HG03469 (cell line): ENCODE measurements at regions not wholly inside any gene's neighbourhood (a gene's known extent, or its start where the extent isn't known, plus 50 kb on each side); places are given as distances from the start of the nearest gene placed in this dataset.
"Not testable (repeated sequence)": the region's sequence is repeated elsewhere in the genome, so short reads cannot be mapped to it uniquely, and the experiment has no call there.

ENCODE experiments used
- ATAC-seq: cut with Tn5 transposase; IDR thresholded peaks from one replicate; pipeline ENCODE4 v1.9.1; 2021; ENCODE audit warnings: mild to moderate bottlenecking, moderate library complexity, moderate number of reproducible peaks; ENCODE audit not compliant: unreplicated experiment

DNA sequence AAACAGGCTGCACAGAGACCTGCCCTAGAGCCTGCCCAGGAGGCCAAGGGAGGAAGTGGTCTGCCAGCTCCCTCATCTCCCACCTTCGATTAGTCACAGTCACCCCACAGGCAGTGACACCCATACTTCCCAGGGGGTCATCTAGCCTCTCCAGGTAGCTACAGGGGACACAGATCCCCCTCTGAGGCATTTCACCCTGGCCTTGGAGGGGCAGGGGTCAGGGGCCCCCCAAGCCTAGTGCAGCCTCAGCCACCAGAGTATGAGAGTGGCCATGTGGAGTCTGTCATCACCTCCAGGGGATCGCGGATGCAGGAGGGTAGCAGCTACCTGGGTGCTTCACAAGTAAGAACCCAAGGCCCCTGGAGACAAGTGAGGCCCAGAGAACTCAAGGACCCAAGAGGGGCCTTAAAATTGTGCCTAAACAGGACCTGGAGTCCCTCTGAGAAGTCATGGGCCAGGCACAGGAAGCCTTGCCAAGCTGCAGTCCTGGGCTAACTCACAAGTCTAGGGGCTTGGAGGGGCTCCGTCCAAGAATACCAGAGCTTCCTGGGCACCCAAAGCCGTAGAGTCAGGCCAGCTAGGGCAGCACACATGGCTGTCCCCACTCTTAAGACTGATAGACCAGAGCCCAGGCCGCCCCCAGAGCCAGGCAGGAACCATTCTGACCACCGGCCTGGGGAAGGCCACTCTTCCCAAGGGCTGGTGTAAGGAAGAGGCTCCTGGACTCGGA, 354.3 kb upstream of the ID2 start:
- no peak for ATAC-seq

DNA sequence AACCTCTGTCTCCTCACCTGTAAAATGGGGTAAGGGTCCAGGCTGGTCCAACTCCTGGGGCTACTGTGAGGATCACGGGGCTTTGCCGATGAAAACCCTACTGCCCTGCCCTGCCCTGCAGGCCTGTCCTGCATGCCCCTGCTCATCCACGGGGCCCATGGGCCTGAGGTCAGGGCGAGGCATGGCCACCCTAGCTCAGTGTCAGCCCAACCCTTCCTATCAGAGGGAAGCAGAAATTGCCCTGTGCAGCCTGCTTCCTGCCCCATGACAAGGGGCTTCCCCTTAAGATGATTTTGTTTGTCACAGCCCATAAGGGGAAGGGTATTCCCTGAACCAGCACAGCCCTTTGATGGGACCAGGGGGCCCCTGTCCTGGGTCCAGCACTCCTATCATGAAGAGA, 353.6 kb upstream of the ID2 start:
- ATAC-seq: no peak

- no peak for ATAC-seq
Observed at GRCh38 chr2:8329660-8330622, 351.9 kb upstream of the ID2 start.

- ATAC-seq: no peak
Observed at GRCh38 chr2:8331068-8331467, 350.8 kb upstream of the ID2 start.

GRCh38 chr2:8332646-8333045, 349.2 kb upstream of the ID2 start:
- no peak for ATAC-seq

- no peak for ATAC-seq
Observed at GRCh38 chr2:8333177-8333831, 348.6 kb upstream of the ID2 start.

- not testable (repeated sequence) for ATAC-seq
Observed at GRCh38 chr2:8333832-8334187, 348.0 kb upstream of the ID2 start.

- no peak for ATAC-seq
Observed at GRCh38 chr2:8334866-8335325, 347.0 kb upstream of the ID2 start.

DNA sequence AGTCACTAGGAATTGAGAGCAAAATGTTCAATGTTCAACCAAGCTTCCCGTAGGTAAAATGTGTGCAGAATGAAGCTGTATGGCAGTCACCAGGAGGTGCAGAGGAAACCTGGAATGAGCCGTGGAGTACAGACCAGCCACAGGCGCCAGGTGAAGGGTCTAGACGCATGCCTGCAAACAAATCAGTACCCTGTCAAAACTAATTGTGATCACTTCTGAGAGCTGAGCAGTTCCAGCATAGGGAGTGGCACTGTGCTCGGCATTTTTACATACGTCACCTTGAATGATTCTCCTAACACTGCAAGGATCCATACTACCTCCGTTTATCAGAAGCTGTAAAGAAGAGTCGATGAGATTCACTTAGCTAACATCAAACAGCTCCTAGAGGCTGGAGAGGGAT, 346.1 kb upstream of the ID2 start:
- ATAC-seq: no peak

DNA sequence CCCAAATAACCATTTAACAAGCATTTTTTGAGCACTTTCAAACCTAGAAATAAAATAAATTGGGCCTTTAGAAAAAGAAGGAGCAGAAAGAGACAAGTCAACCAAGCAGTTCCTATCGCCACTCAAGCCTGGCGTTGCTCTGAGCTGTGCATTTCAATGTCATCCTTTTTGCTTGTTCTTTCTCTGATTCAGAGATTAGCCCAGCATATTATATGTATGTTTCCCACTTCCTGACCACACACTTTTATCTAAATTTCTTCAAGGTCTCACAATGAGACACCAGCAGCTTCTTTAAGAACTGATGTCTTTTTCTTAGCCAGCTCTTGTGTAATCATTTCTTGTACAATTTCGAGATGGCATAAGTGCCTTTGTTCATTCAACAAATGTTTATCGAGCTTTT, 344.5 kb upstream of the ID2 start:
- no peak for ATAC-seq

- ATAC-seq: no peak
Observed at GRCh38 chr2:8342407-8342806, 339.4 kb upstream of the ID2 start.

DNA sequence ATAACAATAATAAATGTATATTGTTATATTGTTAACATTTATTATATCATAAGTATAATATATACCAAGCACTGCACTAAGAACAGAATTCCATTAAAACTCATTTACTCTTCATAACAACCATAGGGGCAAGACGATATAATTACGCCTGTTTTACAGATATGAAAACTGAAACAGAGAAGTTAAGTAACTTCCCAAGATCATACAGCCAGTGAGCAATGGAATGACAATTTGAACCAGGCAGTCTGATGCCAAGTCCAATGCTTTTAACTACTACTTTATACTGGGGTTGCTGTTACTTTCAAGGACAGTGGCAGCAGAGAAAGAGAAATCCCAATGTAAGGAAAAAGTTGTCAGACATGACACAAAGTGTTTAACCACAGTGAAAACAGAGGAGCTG, 338.8 kb upstream of the ID2 start:
- ATAC-seq: no peak

DNA sequence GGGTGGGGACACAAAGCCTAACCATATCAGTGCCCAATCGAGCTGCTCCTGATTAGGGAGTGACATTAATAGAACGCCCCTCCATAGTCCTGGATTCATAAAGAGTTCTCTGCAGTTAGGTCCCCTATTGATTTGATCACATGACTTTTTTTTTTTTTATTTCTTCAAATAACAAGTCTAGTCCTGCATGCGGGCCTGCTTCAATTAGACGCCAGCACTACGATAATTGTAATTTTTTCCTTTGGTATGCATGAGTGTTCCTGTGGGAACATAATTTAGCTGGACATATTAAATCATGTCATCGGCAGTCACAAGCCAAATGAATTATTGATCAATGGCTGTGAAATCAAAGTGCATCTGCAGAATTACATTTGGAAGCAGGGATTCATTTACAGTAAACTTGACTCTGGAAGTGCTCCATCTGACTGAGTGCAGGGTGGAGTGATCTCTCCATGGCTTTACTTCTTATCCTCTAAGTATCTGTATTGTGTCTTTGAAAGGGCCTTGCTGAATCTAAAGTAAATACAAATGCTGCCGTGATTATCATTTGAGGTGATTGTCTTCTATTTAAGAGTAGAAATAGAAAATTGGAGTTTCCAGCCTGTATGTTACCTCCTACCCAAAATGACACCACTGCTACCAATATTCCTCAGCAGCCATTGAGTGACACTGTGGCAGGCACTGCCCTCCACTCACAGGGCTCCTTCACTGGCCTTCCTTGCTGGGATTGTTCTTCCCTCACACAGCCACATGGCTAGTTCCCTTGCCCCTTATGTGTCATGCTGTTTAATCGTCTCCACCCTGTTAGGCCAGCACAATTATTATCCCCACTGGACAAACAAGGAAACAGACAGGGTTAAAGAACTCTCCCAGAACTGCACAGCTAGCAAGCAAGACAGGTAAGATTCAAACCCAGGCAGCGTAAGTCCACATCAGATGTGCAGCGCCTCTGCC, 337.4 kb upstream of the ID2 start:
- no peak for ATAC-seq

DNA sequence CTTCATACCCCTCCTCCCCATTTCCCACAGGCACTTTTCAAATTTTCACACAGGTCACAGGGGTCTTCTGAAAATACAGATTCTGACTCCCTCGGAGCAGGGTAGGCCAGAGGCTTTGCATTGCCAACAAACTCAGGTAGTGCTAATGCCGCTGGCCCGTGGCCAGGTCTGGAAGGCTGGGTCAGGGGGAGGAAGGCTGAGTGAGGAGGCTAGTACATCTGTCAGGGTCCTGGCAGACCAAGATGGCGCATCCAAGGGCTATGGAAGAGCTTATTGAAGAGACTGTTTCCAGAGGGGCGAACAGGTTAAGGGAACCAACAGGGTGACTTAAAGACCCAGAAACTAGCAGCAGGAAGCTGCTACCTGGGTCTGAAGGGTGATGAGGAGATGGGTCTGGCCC, 336.7 kb upstream of the ID2 start:
- no peak for ATAC-seq

DNA sequence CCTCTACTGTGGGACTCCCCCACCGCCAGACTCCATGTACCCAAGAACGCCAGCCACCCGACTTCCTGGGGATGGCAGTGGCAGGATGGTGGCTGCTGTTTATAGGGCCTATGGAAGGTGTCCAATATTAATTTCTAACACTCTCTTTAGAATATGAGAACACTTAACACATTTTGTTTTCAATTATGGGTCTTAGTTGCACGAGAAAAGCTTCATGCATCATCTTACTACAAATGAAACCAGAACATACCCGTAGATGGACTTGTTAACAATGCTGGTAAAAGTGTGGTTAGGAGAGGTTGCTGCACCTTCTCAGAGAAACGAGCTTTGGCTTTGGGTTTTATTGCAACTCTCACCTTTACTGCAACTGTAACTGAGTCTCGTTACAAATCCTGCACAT, 335.6 kb upstream of the ID2 start:
- no peak for ATAC-seq

GRCh38 chr2:8346706-8347430, 335.0 kb upstream of the ID2 start:
- no peak for ATAC-seq

DNA sequence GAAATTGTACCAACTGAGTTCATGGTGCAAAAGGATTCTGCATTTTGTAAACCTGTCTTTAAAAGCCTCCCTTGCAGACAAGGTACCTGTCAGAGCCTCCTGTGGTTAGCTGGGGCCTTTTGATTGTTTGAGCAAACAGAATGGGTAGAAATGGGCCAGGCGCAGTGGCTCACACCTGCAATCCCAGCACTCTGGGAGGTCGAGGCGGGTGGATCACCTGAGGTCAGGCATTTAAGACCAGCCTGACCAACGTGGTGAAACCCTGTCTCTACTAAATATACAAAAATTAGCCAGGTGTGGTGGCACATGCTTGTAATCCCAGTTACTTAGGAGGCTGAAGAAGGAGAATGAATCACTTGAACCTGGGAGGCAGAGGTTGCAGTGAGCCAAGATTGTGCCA, 332.9 kb upstream of the ID2 start:
- not testable (repeated sequence) for ATAC-seq

DNA sequence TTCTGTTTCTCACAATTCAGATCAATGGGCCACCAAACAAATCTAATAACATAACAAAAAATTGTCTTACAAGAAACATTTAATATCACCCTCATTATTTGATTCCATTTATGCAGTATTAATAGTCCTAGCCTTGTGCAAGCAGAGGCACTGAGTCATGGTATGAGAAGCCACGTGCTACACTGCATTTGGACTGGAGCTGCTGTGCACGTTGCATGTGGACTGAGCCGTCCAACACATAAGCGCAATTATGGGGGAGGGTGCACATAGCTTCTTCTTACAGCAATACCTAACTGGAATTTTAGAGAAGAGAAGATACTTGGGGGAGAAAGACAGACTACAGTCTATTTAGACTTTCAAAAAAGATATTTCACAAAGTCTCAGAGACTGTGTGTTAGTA, 329.6 kb upstream of the ID2 start:
- ATAC-seq: no peak

GRCh38 chr2:8352989-8353388, 328.9 kb upstream of the ID2 start:
- no peak for ATAC-seq
